ENCODE measurements at regions not wholly inside any gene's neighbourhood (a gene's known extent, or its start where the extent isn't known, plus 50 kb on each side); places are given as distances from the start of the nearest gene placed in this dataset.

- Histone ChIP-seq H3K9ac (ENCODE audit: low read depth in 1 of 2, low read length in 2 of 2) (no peak overlapping the region), H3K27ac (ENCODE audit: low read depth in 1 of 2, low read length in 2 of 2) (no peak overlapping the region), H3K27me3 (ENCODE audit: control insufficient read depth in 4 of 4, insufficient read depth in 4 of 4, low read length in 3 of 4) (no peaks in the 10 kb centered on the region), H3K9me3 (ENCODE audit: control insufficient read depth in 4 of 4, low read length in 3 of 4) (no peaks in the 10 kb centered on the region), H3K4me3 (ENCODE audit: low read depth in 1 of 3, low read length in 3 of 3) (no peak overlapping the region), H3K4me1 (ENCODE audit: control insufficient read depth in 4 of 4, insufficient read depth in 4 of 4, low read length in 3 of 4) (no peaks in the 10 kb centered on the region), H3K36me3 (ENCODE audit: control insufficient read depth in 4 of 4, insufficient read depth in 3 of 4, low read depth in 1 of 4, low read length in 3 of 4) (no peaks in the 10 kb centered on the region)
- DNase-seq (ENCODE audit: low spot score): no peak
- TF ChIP-seq, protein P1, sequence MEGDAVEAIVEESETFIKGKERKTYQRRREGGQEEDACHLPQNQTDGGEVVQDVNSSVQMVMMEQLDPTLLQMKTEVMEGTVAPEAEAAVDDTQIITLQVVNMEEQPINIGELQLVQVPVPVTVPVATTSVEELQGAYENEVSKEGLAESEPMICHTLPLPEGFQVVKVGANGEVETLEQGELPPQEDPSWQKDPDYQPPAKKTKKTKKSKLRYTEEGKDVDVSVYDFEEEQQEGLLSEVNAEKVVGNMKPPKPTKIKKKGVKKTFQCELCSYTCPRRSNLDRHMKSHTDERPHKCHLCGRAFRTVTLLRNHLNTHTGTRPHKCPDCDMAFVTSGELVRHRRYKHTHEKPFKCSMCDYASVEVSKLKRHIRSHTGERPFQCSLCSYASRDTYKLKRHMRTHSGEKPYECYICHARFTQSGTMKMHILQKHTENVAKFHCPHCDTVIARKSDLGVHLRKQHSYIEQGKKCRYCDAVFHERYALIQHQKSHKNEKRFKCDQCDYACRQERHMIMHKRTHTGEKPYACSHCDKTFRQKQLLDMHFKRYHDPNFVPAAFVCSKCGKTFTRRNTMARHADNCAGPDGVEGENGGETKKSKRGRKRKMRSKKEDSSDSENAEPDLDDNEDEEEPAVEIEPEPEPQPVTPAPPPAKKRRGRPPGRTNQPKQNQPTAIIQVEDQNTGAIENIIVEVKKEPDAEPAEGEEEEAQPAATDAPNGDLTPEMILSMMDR (IDR thresholded peaks at IDR 0.05; ENCODE audit: low read depth, low read length, missing input control): no peak
- no peak for TF ChIP-seq RXRA (IDR thresholded peaks at IDR 0.05)
- TF ChIP-seq EGR1 (IDR thresholded peaks at IDR 0.05; ENCODE audit: low read depth in 2 of 2): no peak
- no peak for TF ChIP-seq JUND (IDR thresholded peaks at IDR 0.05)
- TF ChIP-seq, protein P2, sequence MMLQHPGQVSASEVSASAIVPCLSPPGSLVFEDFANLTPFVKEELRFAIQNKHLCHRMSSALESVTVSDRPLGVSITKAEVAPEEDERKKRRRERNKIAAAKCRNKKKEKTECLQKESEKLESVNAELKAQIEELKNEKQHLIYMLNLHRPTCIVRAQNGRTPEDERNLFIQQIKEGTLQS (IDR thresholded peaks at IDR 0.05): no peak
- no peak for TF ChIP-seq MAX (IDR thresholded peaks at IDR 0.05)
- TF ChIP-seq RAD21 (IDR thresholded peaks at IDR 0.05): no peak
- no peak for TF ChIP-seq REST (IDR thresholded peaks at IDR 0.05)
- TF ChIP-seq SP1 (IDR thresholded peaks at IDR 0.05): no peak
- no peak for TF ChIP-seq FOXA2 (IDR thresholded peaks at IDR 0.05)
- TF ChIP-seq HNF4A (conservative IDR thresholded peaks at IDR 0.05): no peak
- no peak for TF ChIP-seq YY1 (IDR thresholded peaks at IDR 0.05)
- TF ChIP-seq FOXA1 (IDR thresholded peaks at IDR 0.05): no peak
- WGBS: 69% methylated on average over 3 of the region's 3 CpGs
Observed at GRCh38 chr18:33918571-33918970, 306.1 kb downstream of the NOL4 start.

GRCh38 chr18:33916200-33916599, 308.5 kb downstream of the NOL4 start:
- H3K27ac ChIP-seq (ENCODE audit: low read depth in 1 of 2, low read length in 2 of 2): no peak overlapping the region
- H3K9ac ChIP-seq (ENCODE audit: low read depth in 1 of 2, low read length in 2 of 2): no peak overlapping the region
- no peaks in the 10 kb centered on the region for H3K9me3 ChIP-seq (ENCODE audit: control insufficient read depth in 4 of 4, low read length in 3 of 4)
- no peak for TF ChIP-seq YY1 (IDR thresholded peaks at IDR 0.05)
- WGBS: 90% methylated on average over 4 of the region's 4 CpGs
- no peak overlapping the region for H3K4me3 ChIP-seq (ENCODE audit: low read depth in 1 of 3, low read length in 3 of 3)
- no peaks in the 10 kb centered on the region for H3K27me3 ChIP-seq (ENCODE audit: control insufficient read depth in 4 of 4, insufficient read depth in 4 of 4, low read length in 3 of 4)
- H3K4me1 ChIP-seq (ENCODE audit: control insufficient read depth in 4 of 4, insufficient read depth in 4 of 4, low read length in 3 of 4): no peaks in the 10 kb centered on the region
- no peak for DNase-seq (ENCODE audit: low spot score)
- no peaks in the 10 kb centered on the region for H3K36me3 ChIP-seq (ENCODE audit: control insufficient read depth in 4 of 4, insufficient read depth in 3 of 4, low read depth in 1 of 4, low read length in 3 of 4)

GRCh38 chr18:33914399-33914798, 310.3 kb downstream of the NOL4 start:
- Histone ChIP-seq H3K4me3 (ENCODE audit: low read depth in 1 of 3, low read length in 3 of 3) (no peak overlapping the region), H3K36me3 (ENCODE audit: control insufficient read depth in 4 of 4, insufficient read depth in 3 of 4, low read depth in 1 of 4, low read length in 3 of 4) (no peaks in the 10 kb centered on the region), H3K4me1 (ENCODE audit: control insufficient read depth in 4 of 4, insufficient read depth in 4 of 4, low read length in 3 of 4) (no peaks in the 10 kb centered on the region), H3K9me3 (ENCODE audit: control insufficient read depth in 4 of 4, low read length in 3 of 4) (no peaks in the 10 kb centered on the region), H3K27ac (ENCODE audit: low read depth in 1 of 2, low read length in 2 of 2) (no peak overlapping the region), H3K27me3 (ENCODE audit: control insufficient read depth in 4 of 4, insufficient read depth in 4 of 4, low read length in 3 of 4) (no peaks in the 10 kb centered on the region), H3K9ac (ENCODE audit: low read depth in 1 of 2, low read length in 2 of 2) (no peak overlapping the region)
- DNase-seq (ENCODE audit: low spot score): no peak
- TF ChIP-seq NR2F2 (IDR thresholded peaks at IDR 0.05) (no peak), GABPA (IDR thresholded peaks at IDR 0.05 in 1 of 2, conservative IDR thresholded peaks at IDR 0.05 in 1 of 2) (no peak), FOXA1 (IDR thresholded peaks at IDR 0.05) (no peak), REST (IDR thresholded peaks at IDR 0.05) (no peak), TAF1 (conservative IDR thresholded peaks at IDR 0.05) (no peak)
- TF ChIP-seq, protein P3, sequence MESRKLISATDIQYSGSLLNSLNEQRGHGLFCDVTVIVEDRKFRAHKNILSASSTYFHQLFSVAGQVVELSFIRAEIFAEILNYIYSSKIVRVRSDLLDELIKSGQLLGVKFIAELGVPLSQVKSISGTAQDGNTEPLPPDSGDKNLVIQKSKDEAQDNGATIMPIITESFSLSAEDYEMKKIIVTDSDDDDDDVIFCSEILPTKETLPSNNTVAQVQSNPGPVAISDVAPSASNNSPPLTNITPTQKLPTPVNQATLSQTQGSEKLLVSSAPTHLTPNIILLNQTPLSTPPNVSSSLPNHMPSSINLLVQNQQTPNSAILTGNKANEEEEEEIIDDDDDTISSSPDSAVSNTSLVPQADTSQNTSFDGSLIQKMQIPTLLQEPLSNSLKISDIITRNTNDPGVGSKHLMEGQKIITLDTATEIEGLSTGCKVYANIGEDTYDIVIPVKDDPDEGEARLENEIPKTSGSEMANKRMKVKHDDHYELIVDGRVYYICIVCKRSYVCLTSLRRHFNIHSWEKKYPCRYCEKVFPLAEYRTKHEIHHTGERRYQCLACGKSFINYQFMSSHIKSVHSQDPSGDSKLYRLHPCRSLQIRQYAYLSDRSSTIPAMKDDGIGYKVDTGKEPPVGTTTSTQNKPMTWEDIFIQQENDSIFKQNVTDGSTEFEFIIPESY (IDR thresholded peaks at IDR 0.05): no peak
